SK-N-SH treated with all-trans-retinoic acid at 6 μM for 48 hours (cell line): ENCODE measurements at regions not wholly inside any gene's neighbourhood (a gene's known extent, or its start where the extent isn't known, plus 50 kb on each side); places are given as distances from the start of the nearest gene placed in this dataset.

Experiments
- ATAC-seq: fragments of 200-7000 bp; cut with Tn5 transposase; 3 replicates; pipeline ENCODE4 v1.9.1; 2020; ENCODE audit warnings: mild to moderate bottlenecking, moderate library complexity
- ARNTL ChIP-seq: fragments of 450-650 bp; formaldehyde crosslinking; IDR thresholded peaks from 2 replicates; pipeline ENCODE4 v1.5.0; 2020; ENCODE audit warnings: low read depth, mild to moderate bottlenecking, moderate library complexity, borderline replicate concordance
- BACH2 ChIP-seq: fragments of 250-450 bp; sonication (Bioruptor Pico); IDR thresholded peaks from 2 replicates; pipeline ENCODE4 v1.9.0; 2021; ENCODE audit warnings: mild to moderate bottlenecking, borderline replicate concordance
- CREB5 ChIP-seq: fragments of 250-450 bp; sonication (Bioruptor Pico); IDR thresholded peaks from 2 replicates; pipeline ENCODE4 v1.5.1; 2020; ENCODE audit warnings: low read depth, mild to moderate bottlenecking, moderate library complexity
- CSRNP3 ChIP-seq: fragments of 250-450 bp; sonication (Bioruptor Pico); IDR thresholded peaks from 2 replicates; pipeline ENCODE4 v1.5.1; 2021; ENCODE audit warnings: mild to moderate bottlenecking, moderate library complexity
- ESRRG ChIP-seq: fragments of 250-450 bp; sonication (Bioruptor Pico); IDR thresholded peaks from 2 replicates; pipeline ENCODE4 v1.6.1; 2021; ENCODE audit warnings: mild to moderate bottlenecking
- GLIS3 ChIP-seq: fragments of 250-450 bp; sonication (Bioruptor Pico); IDR thresholded peaks from 2 replicates; pipeline ENCODE4 v1.5.0; 2020; ENCODE audit warnings: mild to moderate bottlenecking, moderate library complexity
- ISL1 ChIP-seq: fragments of 250-450 bp; sonication (Bioruptor Pico); IDR thresholded peaks from 2 replicates; pipeline ENCODE4 v2.1.2; 2022; ENCODE audit warnings: mild to moderate bottlenecking, moderate library complexity
- OSR1 ChIP-seq: fragments of 250-450 bp; sonication (Bioruptor Pico); IDR thresholded peaks from 2 replicates; pipeline ENCODE4 v1.8.0; 2022; ENCODE audit warnings: moderate library complexity, mild to moderate bottlenecking, inconsistent platforms
- PATZ1 ChIP-seq: fragments of 250-450 bp; sonication (Bioruptor Pico); IDR thresholded peaks from 2 replicates; pipeline ENCODE4 v1.8.0; 2020; ENCODE audit warnings: mild to moderate bottlenecking, moderate library complexity, borderline replicate concordance
- POU6F1 ChIP-seq: fragments of 250-450 bp; sonication (Bioruptor Pico); IDR thresholded peaks from 2 replicates; pipeline ENCODE4 v1.8.0; 2021; ENCODE audit warnings: low read depth, mild to moderate bottlenecking, moderate library complexity, borderline replicate concordance
- PPARA ChIP-seq: fragments of 250-450 bp; sonication (Bioruptor Pico); IDR thresholded peaks from 2 replicates; pipeline ENCODE4 v1.5.0; 2020; ENCODE audit warnings: mild to moderate bottlenecking, borderline replicate concordance
- RARB ChIP-seq: fragments of 250-450 bp; sonication (Bioruptor Pico); IDR thresholded peaks from 2 replicates; pipeline ENCODE4 v1.8.0; 2021; ENCODE audit warnings: mild to moderate bottlenecking, moderate library complexity
- SNAI2 ChIP-seq: fragments of 250-450 bp; sonication (Bioruptor Pico); IDR thresholded peaks from 2 replicates; pipeline ENCODE4 v1.5.0; 2020; ENCODE audit warnings: mild to moderate bottlenecking, moderate library complexity
- TCF4 ChIP-seq: fragments of 250-450 bp; sonication (Bioruptor Pico); IDR thresholded peaks from 2 replicates; pipeline ENCODE4 v1.8.0; 2021; ENCODE audit warnings: mild to moderate bottlenecking, moderate library complexity, borderline replicate concordance
- TOX ChIP-seq: fragments of 250-450 bp; sonication (Bioruptor Pico); IDR thresholded peaks from 2 replicates; pipeline ENCODE4 v1.8.0; 2021; ENCODE audit warnings: mild to moderate bottlenecking, moderate library complexity, borderline replicate concordance
- TSHZ2 ChIP-seq: fragments of 250-450 bp; sonication (Bioruptor Pico); IDR thresholded peaks from 2 replicates; pipeline ENCODE4 v1.5.0; 2020; ENCODE audit warnings: mild to moderate bottlenecking, moderate library complexity
- ZC3H10 ChIP-seq: fragments of 250-450 bp; sonication (Bioruptor Pico); IDR thresholded peaks from 2 replicates; pipeline ENCODE4 v1.5.1; 2021; ENCODE audit warnings: mild to moderate bottlenecking, moderate library complexity
- ZFP3 ChIP-seq: fragments of 250-450 bp; sonication (Bioruptor Pico); IDR thresholded peaks from 2 replicates; pipeline ENCODE4 v1.5.0; 2020; ENCODE audit warnings: mild to moderate bottlenecking, moderate library complexity
- ZFP30 ChIP-seq: fragments of 450-650 bp; formaldehyde crosslinking; IDR thresholded peaks from 2 replicates; pipeline ENCODE4 v1.5.0; 2022; ENCODE audit warnings: mild to moderate bottlenecking, moderate library complexity
- ZNF565 ChIP-seq: fragments of 450-650 bp; formaldehyde crosslinking; conservative IDR thresholded peaks from 2 replicates; pipeline ENCODE4 v1.5.0; 2020; ENCODE audit warnings: low read depth, mild to moderate bottlenecking, moderate library complexity
- ZNF70 ChIP-seq: fragments of 450-650 bp; formaldehyde crosslinking; IDR thresholded peaks from 2 replicates; pipeline ENCODE4 v1.5.0; 2020; ENCODE audit warnings: mild to moderate bottlenecking, moderate library complexity
- ZNF8 ChIP-seq: fragments of 450-650 bp; formaldehyde crosslinking; IDR thresholded peaks from 2 replicates; pipeline ENCODE4 v1.5.0; 2020; ENCODE audit warnings: mild to moderate bottlenecking, moderate library complexity

GRCh38 chr13:76638181-76638580 is 248.0 kb downstream of the KCTD12 start:
- TF ChIP-seq ISL1 (CRISPR knock-in tag) = no peak
- no peak for TF ChIP-seq PPARA (CRISPR knock-in tag)
- no peak for TF ChIP-seq ZNF8
- no peak for TF ChIP-seq OSR1 (CRISPR knock-in tag)
- no peak for TF ChIP-seq RARB (CRISPR knock-in tag)
- TF ChIP-seq CREB5 (CRISPR knock-in tag) = no peak
- TF ChIP-seq ZNF70 (CRISPR knock-in tag) = no peak
- no peak for TF ChIP-seq ESRRG (CRISPR knock-in tag)
- TF ChIP-seq CSRNP3 = no peak
- no peak for TF ChIP-seq PATZ1
- TF ChIP-seq TOX = no peak
- TF ChIP-seq ZNF565 = no peak
- TF ChIP-seq SNAI2 (CRISPR knock-in tag) = no peak
- no peak for TF ChIP-seq POU6F1
- ATAC-seq = no peak

GRCh38 chr13:76637641-76638141 is 248.5 kb downstream of the KCTD12 start:
- TF ChIP-seq ZC3H10 (CRISPR knock-in tag) (no peak), TCF4 (CRISPR knock-in tag) (peak; percentile 67; the same call in 1 of the 2 replicates), ZFP30 (CRISPR knock-in tag) (peak; percentile 50), ZNF8 (no peak)
- TF ChIP-seq, all 23 proteins: peak for 2
- ATAC-seq = no peak

GRCh38 chr13:76636829-76637228 is 249.4 kb downstream of the KCTD12 start:
- ATAC-seq = no peak
- no peak for TF ChIP-seq PPARA (CRISPR knock-in tag)
- TF ChIP-seq ESRRG (CRISPR knock-in tag) = no peak
- no peak for TF ChIP-seq ISL1 (CRISPR knock-in tag)
- no peak for TF ChIP-seq GLIS3 (CRISPR knock-in tag)
- no peak for TF ChIP-seq ZFP30 (CRISPR knock-in tag)
- TF ChIP-seq BACH2 (CRISPR knock-in tag) = no peak
- TF ChIP-seq, all 23 proteins: peak for 0

GRCh38 chr13:76635232-76636230 is 250.7 kb downstream of the KCTD12 start:
- TF ChIP-seq ZNF8 (no peak), GLIS3 (CRISPR knock-in tag) (no peak), BACH2 (CRISPR knock-in tag) (no peak), ZFP30 (CRISPR knock-in tag) (no peak), ISL1 (CRISPR knock-in tag) (no peak), CREB5 (CRISPR knock-in tag) (no peak), ARNTL (no peak), TSHZ2 (no peak), ZFP3 (no peak)
- TF ChIP-seq, all 23 proteins: peak for 0
- no peak for ATAC-seq
